SK-N-SH (cell line): ENCODE measurements at regions not wholly inside any gene's neighbourhood (a gene's known extent, or its start where the extent isn't known, plus 50 kb on each side); places are given as distances from the start of the nearest gene placed in this dataset.

Experiments used
- CTCF ChIA-PET: fragments of 300-600, 350-600 bp; formaldehyde crosslinking; extraction: SDS; loops from one replicate; lab custom pipeline; 2021; lab: Yijun Ruan, JAX
- POLR2A ChIA-PET: fragments of 350-600 bp; sonication (Branson Sonifier 250); formaldehyde crosslinking; extraction: SDS; loops from one replicate; lab custom pipeline; 2020; ENCODE audit warnings: antibody characterized with exemption, inconsistent platforms; lab: Yijun Ruan, JAX
- DNase-seq: peaks from one replicate; pipeline ENCODE4 v3.0.0; 2012
- H2AFZ ChIP-seq: fragments of 200-600 bp; sonication (generic); 2 replicates; pipeline ENCODE4 v1.8.1; 2016; ENCODE audit warnings: antibody characterized with exemption, mild to moderate bottlenecking, low read depth
- H3F3A ChIP-seq: fragments of 200-600 bp; sonication (generic); replicated peaks from 2 replicates; pipeline ENCODE3; 2016; ENCODE audit warnings: antibody characterized with exemption, mild to moderate bottlenecking; ENCODE audit not compliant: insufficient read depth
- H3K27ac ChIP-seq, 2 experiments: fragments of 200-500 bp in 1 of 2; fragments of 200-600 bp in 1 of 2; sonication (Bioruptor generic) in 1 of 2; sonication (generic), shearing (Covaris generic) in 1 of 2; 2 replicates each; pipeline versions ENCODE4 v1.5.1 to v1.6.1; 2014 to 2016; ENCODE audit warnings: low read depth in 2 of 2, inconsistent platforms in 1 of 2, low read length in 1 of 2, mild to moderate bottlenecking in 1 of 2, mixed read lengths in 1 of 2
- H3K27me3 ChIP-seq: fragments of 200-600 bp; sonication (generic), shearing (Covaris generic); 2 replicates; pipeline ENCODE4 v1.6.1; 2016; ENCODE audit warnings: mixed run types; ENCODE audit not compliant: insufficient read depth
- H3K36me3 ChIP-seq, 2 experiments: fragments of 200-500 bp in 1 of 2; fragments of 200-600 bp in 1 of 2; sonication (Bioruptor generic) in 1 of 2; sonication (generic) in 1 of 2; replicated peaks in 1 of 2; 2 replicates each; pipeline versions ENCODE3 to v1.5.1; 2014 to 2016; ENCODE audit warnings: low read length in 1 of 2, mild to moderate bottlenecking in 1 of 2; ENCODE audit not compliant: insufficient read depth in 2 of 2, control insufficient read depth in 1 of 2
- H3K4me1 ChIP-seq, 2 experiments: fragments of 200-500 bp in 1 of 2; fragments of 200-600 bp in 1 of 2; sonication (Bioruptor generic) in 1 of 2; sonication (generic), shearing (Covaris generic) in 1 of 2; 2 replicates each; pipeline versions ENCODE4 v1.5.1 to v1.6.1; 2014 to 2016; ENCODE audit warnings: low read depth in 1 of 2, low read length in 1 of 2, mixed run types in 1 of 2; ENCODE audit not compliant: insufficient read depth in 2 of 2, control insufficient read depth in 1 of 2
- H3K4me2 ChIP-seq: fragments of 200-600 bp; sonication (generic), shearing (Covaris generic); 2 replicates; pipeline ENCODE4 v1.6.1; 2017; ENCODE audit warnings: mixed run types
- H3K4me3 ChIP-seq, 2 experiments: fragments of 200-500 bp in 1 of 2; fragments of 200-600 bp in 1 of 2; sonication (Bioruptor generic) in 1 of 2; sonication (generic), shearing (Covaris generic) in 1 of 2; 2 replicates each; pipeline versions ENCODE4 v1.5.1 to v1.8.1; 2014 to 2016; ENCODE audit warnings: low read depth in 2 of 2, inconsistent platforms in 1 of 2, low read length in 1 of 2, mild to moderate bottlenecking in 1 of 2, mixed read lengths in 1 of 2, moderate library complexity in 1 of 2
- H3K79me2 ChIP-seq: fragments of 200-600 bp; sonication (generic); 2 replicates; pipeline ENCODE4 v1.8.1; 2017; ENCODE audit warnings: mild to moderate bottlenecking; ENCODE audit not compliant: insufficient read depth
- H3K9ac ChIP-seq: fragments of 200-600 bp; sonication (generic); 2 replicates; pipeline ENCODE4 v1.6.1; 2017; ENCODE audit warnings: mixed run types
- H3K9me2 ChIP-seq: fragments of 200-600 bp; sonication (generic); 2 replicates; pipeline ENCODE4 v1.6.1; 2017; ENCODE audit warnings: mixed run types
- H3K9me3 ChIP-seq: fragments of 200-600 bp; sonication (generic); 2 replicates; pipeline ENCODE4 v1.6.1; 2017; ENCODE audit warnings: mixed run types, mild to moderate bottlenecking, moderate library complexity
- H4K20me1 ChIP-seq: fragments of 200-600 bp; sonication (generic); 2 replicates; pipeline ENCODE4 v1.6.1; 2017; ENCODE audit warnings: mild to moderate bottlenecking, mixed run types; ENCODE audit not compliant: insufficient read depth
- CHD2 ChIP-seq: fragments of 150-350 bp; IDR thresholded peaks from 2 replicates; pipeline ENCODE4 v1.6.1; 2018; ENCODE audit warnings: low read length; ENCODE audit not compliant: partially characterized antibody
- ELF1 ChIP-seq: IDR thresholded peaks from 2 replicates; pipeline ENCODE4 v1.4.0; 2012
- EZH2phosphoT487 ChIP-seq: fragments of 200-600 bp; sonication (generic); IDR thresholded peaks from 2 replicates; pipeline ENCODE4 v1.6.1; 2017; ENCODE audit warnings: low read depth, mixed run types, mild to moderate bottlenecking, antibody characterized with exemption, moderate library complexity, borderline replicate concordance
- FOXJ3 ChIP-seq: sonication (generic); formaldehyde crosslinking; IDR thresholded peaks from 2 replicates; pipeline ENCODE4 v1.5.1; 2020; ENCODE audit warnings: mild to moderate bottlenecking, missing genetic modification reagents
- GABPA ChIP-seq: IDR thresholded peaks from 2 replicates; pipeline ENCODE4 v1.4.0; 2012; ENCODE audit warnings: low read depth, mild to moderate bottlenecking
- IRF3 ChIP-seq: fragments of 150-350 bp; IDR thresholded peaks from 2 replicates; pipeline ENCODE4 v1.6.1; 2016; ENCODE audit warnings: mild to moderate bottlenecking, low read depth, low read length
- JUND ChIP-seq: IDR thresholded peaks from 2 replicates; pipeline ENCODE4 v1.4.0; 2012
- MAX ChIP-seq: IDR thresholded peaks from 2 replicates; pipeline ENCODE4 v1.4.0; 2012; ENCODE audit warnings: low read depth
- MEF2A ChIP-seq: IDR thresholded peaks from 2 replicates; pipeline ENCODE4 v1.4.0; 2012; ENCODE audit warnings: low read depth, borderline replicate concordance
- NFIC ChIP-seq: IDR thresholded peaks from 2 replicates; pipeline ENCODE4 v1.4.0; 2012; ENCODE audit warnings: borderline replicate concordance
- POLR2AphosphoS5 ChIP-seq: IDR thresholded peaks from 2 replicates; pipeline ENCODE4 v1.6.1; 2012; ENCODE audit warnings: low read depth, low read length
- RAD21 ChIP-seq: IDR thresholded peaks from 2 replicates; pipeline ENCODE4 v1.6.1; 2012; ENCODE audit warnings: mild to moderate bottlenecking, low read length
- RCOR1 ChIP-seq: fragments of 150-350 bp; IDR thresholded peaks from 2 replicates; pipeline ENCODE4 v1.6.1; 2017; ENCODE audit warnings: antibody characterized with exemption, low read length
- REST ChIP-seq: IDR thresholded peaks from 2 replicates; pipeline ENCODE4 v1.6.1; 2012; ENCODE audit warnings: mild to moderate bottlenecking, low read depth, low read length, moderate library complexity
- SIN3A ChIP-seq: IDR thresholded peaks from 2 replicates; pipeline ENCODE4 v1.6.1; 2012; ENCODE audit warnings: low read depth, mild to moderate bottlenecking, low read length, moderate library complexity, borderline replicate concordance
- SMC3 ChIP-seq: IDR thresholded peaks from 2 replicates; pipeline ENCODE4 v1.6.1; 2012; ENCODE audit warnings: low read depth, low read length, improper control_type of control experiment
- TCF12 ChIP-seq: IDR thresholded peaks from 2 replicates; pipeline ENCODE4 v1.4.0; 2012
- TEAD4 ChIP-seq: IDR thresholded peaks from 2 replicates; pipeline ENCODE4 v1.4.0; 2012; ENCODE audit warnings: mild to moderate bottlenecking, borderline replicate concordance; ENCODE audit not compliant: insufficient read depth
- USF2 ChIP-seq: fragments of 150-350 bp; IDR thresholded peaks from 2 replicates; pipeline ENCODE4 v1.6.1; 2017; ENCODE audit warnings: antibody characterized with exemption, low read length, low read depth, borderline replicate concordance
- WGBS: methylation state at CpG from one replicate; pipeline ENCODE4 v1.1.6; 2017; ENCODE audit warnings: low lambda C conversion rate; 5-methylcytosine and 5-hydroxymethylcytosine counted together

GRCh38 chr2:236340251-236340650, 76.0 kb upstream of the ASB18 start:
- TF ChIP-seq IRF3: no peak
- TF ChIP-seq ELF1: no peak
- H3K27me3 ChIP-seq: no peaks in the 10 kb centered on the region
- H2AFZ ChIP-seq: no peak overlapping the region
- no peak overlapping the region for H3K4me2 ChIP-seq
- H3K4me3 ChIP-seq: no peak overlapping the region
- DNase-seq: no peak
- no peaks in the 10 kb centered on the region for H3F3A ChIP-seq
- 45% methylated on average over 6 of the region's 6 CpGs for WGBS
- no peaks in the 10 kb centered on the region for H3K4me1 ChIP-seq
- no peaks in the 10 kb centered on the region for H3K79me2 ChIP-seq
- CTCF ChIA-PET: interaction anchor here (1.4 kb wide), 1 partner anchor 721 kb away, joined by 3 read pairs; no protein-coding TSS in a partner anchor
- no peaks in the 10 kb centered on the region for H4K20me1 ChIP-seq
- H3K36me3 ChIP-seq: no peaks in the 10 kb centered on the region
- POLR2A ChIA-PET: no interaction called here
- H3K27ac ChIP-seq: no peak overlapping the region
- no peaks in the 10 kb centered on the region for H3K9me2 ChIP-seq
- no peak overlapping the region for H3K9ac ChIP-seq
- no peaks in the 10 kb centered on the region for H3K9me3 ChIP-seq

GRCh38 chr2:236341067-236341466, 76.9 kb upstream of the ASB18 start:
- no peak overlapping the region for H3K4me2 ChIP-seq
- TF ChIP-seq MAX (no peak), SMC3 (no peak), TCF12 (no peak), TEAD4 (no peak), USF2 (no peak), SIN3A (no peak), NFIC (no peak), FOXJ3 (CRISPR knock-in tag) (no peak), JUND (no peak), RCOR1 (no peak), POLR2AphosphoS5 (no peak), RAD21 (no peak), MEF2A (no peak), REST (no peak), EZH2phosphoT487 (no peak), CHD2 (no peak), ELF1 (no peak), GABPA (no peak)
- TF ChIP-seq, all 33 proteins: peak for 0
- Histone ChIP-seq H3K9me3 (no peaks in the 10 kb centered on the region), H3K4me3 (no peak overlapping the region), H3K9me2 (no peaks in the 10 kb centered on the region), H2AFZ (no peak overlapping the region), H3K27me3 (no peaks in the 10 kb centered on the region), H4K20me1 (no peaks in the 10 kb centered on the region), H3K36me3 (no peaks in the 10 kb centered on the region), H3F3A (no peaks in the 10 kb centered on the region), H3K27ac (no peak overlapping the region), H3K79me2 (no peaks in the 10 kb centered on the region), H3K9ac (no peak overlapping the region), H3K4me1 (no peaks in the 10 kb centered on the region)
- POLR2A ChIA-PET: no interaction called here
- CTCF ChIA-PET: interaction anchor here (1.4 kb wide), 1 partner anchor 720 kb away, joined by 3 read pairs; no protein-coding TSS in a partner anchor
- no peak for DNase-seq
- WGBS: 86% methylated on average over 14 of the region's 14 CpGs
